Mesendoderm (in vitro differentiated cells): ENCODE measurements at regions not wholly inside any gene's neighbourhood (a gene's known extent, or its start where the extent isn't known, plus 50 kb on each side); places are given as distances from the start of the nearest gene placed in this dataset.

Experiments
- DNase-seq: peaks from one replicate; pipeline ENCODE4 v3.0.0; 2013
- H2AK5ac ChIP-seq: 2 replicates; pipeline ENCODE4 v1.6.1; 2013; ENCODE audit warnings: low read length, inconsistent platforms
- H2BK120ac ChIP-seq: 2 replicates; pipeline ENCODE4 v1.6.1; 2013; ENCODE audit warnings: low read depth, mild to moderate bottlenecking, low read length, moderate library complexity, mixed read lengths
- H2BK15ac ChIP-seq: replicated peaks from 2 replicates; pipeline ENCODE4 v1.6.1; 2013; ENCODE audit warnings: low read depth, mild to moderate bottlenecking, moderate library complexity
- H2BK5ac ChIP-seq: 2 replicates; pipeline ENCODE4 v1.6.1; 2013; ENCODE audit warnings: low read length, inconsistent platforms
- H3K18ac ChIP-seq: 2 replicates; pipeline ENCODE4 v1.6.1; 2013; ENCODE audit warnings: mild to moderate bottlenecking, low read length, mixed read lengths
- H3K23ac ChIP-seq: one replicate; pipeline ENCODE4 v1.6.1; 2013; ENCODE audit warnings: low read length
- H3K27ac ChIP-seq: 2 replicates; pipeline ENCODE4 v1.5.1; 2013; ENCODE audit warnings: low read depth, mild to moderate bottlenecking, inconsistent platforms, low read length, moderate library complexity
- H3K27me3 ChIP-seq: 2 replicates; pipeline ENCODE4 v1.6.1; 2013; ENCODE audit warnings: low read length, control low read depth, mild to moderate bottlenecking, inconsistent platforms; ENCODE audit not compliant: insufficient read depth, poor library complexity
- H3K36me3 ChIP-seq: 2 replicates; pipeline ENCODE4 v1.6.1; 2013; ENCODE audit warnings: low read length, inconsistent platforms; ENCODE audit not compliant: control insufficient read depth, insufficient read depth
- H3K4ac ChIP-seq: one replicate; pipeline ENCODE4 v1.6.1; 2013; ENCODE audit warnings: low read depth, mild to moderate bottlenecking, low read length, moderate library complexity
- H3K4me1 ChIP-seq: 2 replicates; pipeline ENCODE4 v1.6.1; 2013; ENCODE audit warnings: low read depth, low read length, inconsistent platforms; ENCODE audit not compliant: control insufficient read depth
- H3K4me2 ChIP-seq: 2 replicates; pipeline ENCODE4 v1.6.1; 2013; ENCODE audit warnings: low read length
- H3K4me3 ChIP-seq: 2 replicates; pipeline ENCODE4 v1.5.1; 2013; ENCODE audit warnings: mild to moderate bottlenecking, low read length
- H3K56ac ChIP-seq: one replicate; pipeline ENCODE4 v1.6.1; 2013; ENCODE audit warnings: low read length
- H3K79me1 ChIP-seq: 2 replicates; pipeline ENCODE4 v1.6.1; 2013; ENCODE audit warnings: low read length, inconsistent platforms
- H3K79me2 ChIP-seq: 2 replicates; pipeline ENCODE4 v1.6.1; 2013; ENCODE audit warnings: mild to moderate bottlenecking, low read length; ENCODE audit not compliant: control insufficient read depth, insufficient read depth
- H3K9ac ChIP-seq: 2 replicates; pipeline ENCODE4 v1.6.1; 2013; ENCODE audit warnings: low read length, inconsistent platforms
- H4K5ac ChIP-seq: one replicate; pipeline ENCODE4 v1.6.1; 2013; ENCODE audit warnings: low read length
- H4K8ac ChIP-seq: one replicate; pipeline ENCODE4 v1.6.1; 2013; ENCODE audit warnings: low read depth, mild to moderate bottlenecking, control low read depth, low read length, moderate library complexity
- WGBS: extraction: QIAGEN DNeasy Blood & Tissue Kit; methylation state at CpG from one replicate; pipeline ENCODE4 v1.1.7; 2013; ENCODE audit warnings: low lambda C conversion rate, missing lambda C conversion rate; ENCODE audit not compliant: insufficient coverage; ENCODE audit errors: extremely low coverage; 5-methylcytosine and 5-hydroxymethylcytosine counted together

- no peak overlapping the region for H2AK5ac ChIP-seq
- H3K23ac ChIP-seq, result no peak overlapping the region
- H3K79me2 ChIP-seq, result no peaks in the 10 kb centered on the region
- H3K4me3 ChIP-seq, result no peak overlapping the region
- no peak overlapping the region for H4K5ac ChIP-seq
- no peak overlapping the region for H2BK120ac ChIP-seq
- no peak overlapping the region for H2BK5ac ChIP-seq
- WGBS, result no CpG with 5 or more reads among the region's 1 CpG
- no peak overlapping the region for H3K4ac ChIP-seq
- H2BK15ac ChIP-seq, result no peak overlapping the region
- H3K9ac ChIP-seq, result no peak overlapping the region
- no peak for DNase-seq
- no peaks in the 10 kb centered on the region for H3K36me3 ChIP-seq
- no peak overlapping the region for H3K4me2 ChIP-seq
- no peaks in the 10 kb centered on the region for H3K4me1 ChIP-seq
- no peak overlapping the region for H4K8ac ChIP-seq
- H3K27ac ChIP-seq, result no peak overlapping the region
- H3K18ac ChIP-seq, result no peak overlapping the region
- H3K79me1 ChIP-seq, result no peaks in the 10 kb centered on the region
- no peak overlapping the region for H3K56ac ChIP-seq
- H3K27me3 ChIP-seq, result no peaks in the 10 kb centered on the region
Measured at GRCh38 chr5:112025757-112026156, 268.8 kb upstream of the NREP start.

DNA sequence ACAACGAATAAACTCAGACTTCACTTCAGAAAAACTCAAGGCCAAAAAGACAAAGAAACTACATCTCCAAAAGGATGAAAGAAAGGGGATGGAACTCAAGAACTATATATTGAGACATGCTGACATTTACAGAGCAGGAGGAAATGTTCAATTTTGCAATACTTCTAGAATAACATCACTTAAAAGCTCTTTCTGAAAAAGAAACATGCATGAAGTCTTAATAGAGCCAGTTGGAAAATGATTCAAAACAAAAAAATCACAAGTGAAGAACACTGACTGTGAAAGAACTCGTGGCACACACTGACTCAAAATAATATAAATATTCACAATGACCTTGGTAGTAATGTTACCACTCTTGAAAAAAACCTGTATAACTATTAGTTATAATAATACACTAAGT, 267.8 kb upstream of the NREP start:
- Histone ChIP-seq H3K27me3 (no peaks in the 10 kb centered on the region), H2AK5ac (no peak overlapping the region), H3K27ac (no peak overlapping the region), H3K4me3 (no peak overlapping the region), H3K4ac (no peak overlapping the region), H3K56ac (no peak overlapping the region), H2BK5ac (no peak overlapping the region), H3K79me2 (no peaks in the 10 kb centered on the region), H3K36me3 (no peaks in the 10 kb centered on the region), H2BK120ac (no peak overlapping the region), H3K23ac (no peak overlapping the region), H3K4me1 (no peaks in the 10 kb centered on the region), H3K4me2 (no peak overlapping the region), H2BK15ac (no peak overlapping the region), H4K8ac (no peak overlapping the region), H3K18ac (no peak overlapping the region), H3K9ac (no peak overlapping the region), H4K5ac (no peak overlapping the region), H3K79me1 (no peaks in the 10 kb centered on the region)
- no peak for DNase-seq
- no CpG with 5 or more reads among the region's 2 CpGs for WGBS

- Histone ChIP-seq H2BK120ac (no peak overlapping the region), H3K4me3 (no peak overlapping the region), H2AK5ac (no peak overlapping the region), H3K27me3 (no peaks in the 10 kb centered on the region), H2BK15ac (no peak overlapping the region), H3K4ac (no peak overlapping the region), H3K56ac (no peak overlapping the region), H3K36me3 (no peaks in the 10 kb centered on the region), H3K18ac (no peak overlapping the region), H3K4me2 (no peak overlapping the region), H3K79me2 (no peaks in the 10 kb centered on the region), H3K23ac (no peak overlapping the region), H2BK5ac (no peak overlapping the region), H3K79me1 (no peaks in the 10 kb centered on the region), H3K9ac (no peak overlapping the region), H4K5ac (no peak overlapping the region), H3K27ac (no peak overlapping the region), H4K8ac (no peak overlapping the region), H3K4me1 (no peaks in the 10 kb centered on the region)
- DNase-seq, result no peak
- WGBS, result no CpG with 5 or more reads among the region's 3 CpGs
Measured at GRCh38 chr5:112024221-112024620, 267.2 kb upstream of the NREP start.

DNA sequence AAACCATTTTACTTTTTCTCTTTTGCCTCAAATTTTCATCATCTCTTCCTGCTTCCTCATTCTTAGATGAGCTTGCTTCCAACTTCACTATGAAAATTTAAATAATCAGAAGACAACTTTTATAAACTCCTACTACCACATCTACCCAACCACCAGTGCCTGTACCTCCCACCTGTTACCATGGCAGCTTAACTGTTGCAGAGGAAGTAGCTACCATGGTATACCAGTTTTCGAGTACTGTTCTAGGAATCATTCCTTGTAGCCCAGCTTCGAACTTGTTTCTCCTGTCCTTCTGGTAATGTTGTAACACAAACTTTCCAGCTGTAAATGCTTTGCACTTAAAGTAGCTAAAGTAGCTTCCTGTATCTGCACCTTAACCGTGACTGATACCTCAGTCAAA, 266.8 kb upstream of the NREP start:
- Histone ChIP-seq H3K4me2 (no peak overlapping the region), H2BK120ac (no peak overlapping the region)
- no CpG with 5 or more reads among the region's 3 CpGs for WGBS

DNA sequence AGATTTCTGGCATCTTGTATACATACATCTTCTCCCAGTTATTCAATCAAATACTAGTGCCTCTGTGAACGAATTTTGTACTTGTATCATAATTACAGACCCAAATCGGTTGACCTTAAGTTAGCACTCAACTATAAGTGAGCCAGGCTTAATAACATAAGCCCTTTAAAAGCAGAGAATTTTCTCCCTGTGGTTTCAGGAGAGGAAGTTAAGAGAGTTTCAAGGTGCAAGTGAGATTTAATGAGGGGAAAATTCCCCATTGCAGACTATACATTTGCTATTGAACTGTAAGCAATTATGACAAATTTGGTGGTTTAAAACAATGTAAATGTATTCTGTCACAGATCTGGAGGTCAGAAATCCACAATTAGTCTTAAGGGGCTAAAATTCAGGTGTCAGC, 261.9 kb upstream of the NREP start:
- Histone ChIP-seq H3K18ac (no peak overlapping the region), H3K36me3 (no peaks in the 10 kb centered on the region)

More for the DNA sequence above, 266.8 kb upstream of the NREP start:
- Histone ChIP-seq H3K27ac (no peak overlapping the region), H3K36me3 (no peaks in the 10 kb centered on the region), H3K79me2 (no peaks in the 10 kb centered on the region), H3K23ac (no peak overlapping the region), H3K4me3 (no peak overlapping the region), H3K4ac (no peak overlapping the region), H3K9ac (no peak overlapping the region), H3K79me1 (no peaks in the 10 kb centered on the region), H4K8ac (no peak overlapping the region), H3K18ac (no peak overlapping the region), H3K4me1 (no peaks in the 10 kb centered on the region), H2AK5ac (no peak overlapping the region), H4K5ac (no peak overlapping the region), H3K56ac (no peak overlapping the region), H2BK15ac (no peak overlapping the region), H2BK5ac (no peak overlapping the region), H3K27me3 (no peaks in the 10 kb centered on the region)
- no peak for DNase-seq

GRCh38 chr5:112016980-112017379, 260.0 kb upstream of the NREP start:
- no peaks in the 10 kb centered on the region for H3K79me2 ChIP-seq
- no CpG with 5 or more reads among the region's 5 CpGs for WGBS
- H3K27me3 ChIP-seq, result no peaks in the 10 kb centered on the region
- no peak overlapping the region for H3K4ac ChIP-seq
- no peak overlapping the region for H3K23ac ChIP-seq
- H3K9ac ChIP-seq, result no peak overlapping the region
- no peak overlapping the region for H3K27ac ChIP-seq
- no peak overlapping the region for H4K5ac ChIP-seq
- H2BK5ac ChIP-seq, result no peak overlapping the region
- H3K36me3 ChIP-seq, result no peaks in the 10 kb centered on the region
- H2BK120ac ChIP-seq, result no peak overlapping the region
- H3K4me3 ChIP-seq, result no peak overlapping the region
- H4K8ac ChIP-seq, result no peak overlapping the region
- H2AK5ac ChIP-seq, result no peak overlapping the region
- no peak overlapping the region for H3K4me2 ChIP-seq
- H3K18ac ChIP-seq, result no peak overlapping the region
- no peaks in the 10 kb centered on the region for H3K79me1 ChIP-seq
- no peak overlapping the region for H3K56ac ChIP-seq
- H3K4me1 ChIP-seq, result no peaks in the 10 kb centered on the region
- H2BK15ac ChIP-seq, result no peak overlapping the region
- DNase-seq, result no peak

More for the DNA sequence above, 261.9 kb upstream of the NREP start:
- no peaks in the 10 kb centered on the region for H3K27me3 ChIP-seq
- H3K4me1 ChIP-seq, result no peaks in the 10 kb centered on the region
- no peak overlapping the region for H3K4me2 ChIP-seq
- no peak overlapping the region for H2BK5ac ChIP-seq
- H2BK120ac ChIP-seq, result no peak overlapping the region
- H4K8ac ChIP-seq, result no peak overlapping the region
- H4K5ac ChIP-seq, result no peak overlapping the region
- no peak for DNase-seq
- H3K56ac ChIP-seq, result no peak overlapping the region
- no peak overlapping the region for H2AK5ac ChIP-seq
- no peak overlapping the region for H3K9ac ChIP-seq
- no peaks in the 10 kb centered on the region for H3K79me1 ChIP-seq
- H3K27ac ChIP-seq, result no peak overlapping the region
- no CpG with 5 or more reads among the region's 2 CpGs for WGBS
- no peak overlapping the region for H3K23ac ChIP-seq
- no peak overlapping the region for H3K4ac ChIP-seq
- no peaks in the 10 kb centered on the region for H3K79me2 ChIP-seq
- H2BK15ac ChIP-seq, result no peak overlapping the region
- no peak overlapping the region for H3K4me3 ChIP-seq
